NCI-H2227 treated with DMSO at 0.1 percent for 48 hours (cell line): ENCODE measurements at regions not wholly inside any gene's neighbourhood (a gene's known extent, or its start where the extent isn't known, plus 50 kb on each side); places are given as distances from the start of the nearest gene placed in this dataset.
"Not testable (repeated sequence)": the region's sequence is repeated elsewhere in the genome, so short reads cannot be mapped to it uniquely, and the experiment has no call there.

Source experiments
- DNase-seq: peaks from one replicate; lab custom pipeline; 2025; lab: John Stamatoyannopoulos, UW

- no peak for DNase-seq
Measured at GRCh38 chr11:96520939-96521338, 131.1 kb downstream of the JRKL start.

- DNase-seq: no peak
Measured at GRCh38 chr11:96523656-96524055, 133.8 kb downstream of the JRKL start.

- DNase-seq: no peak
Measured at GRCh38 chr11:96524475-96524874, 134.7 kb downstream of the JRKL start.

GRCh38 chr11:96530473-96530872 is 140.7 kb downstream of the JRKL start:
- no peak for DNase-seq

GRCh38 chr11:96538104-96538503 is 148.3 kb downstream of the JRKL start:
- DNase-seq: no peak

- no peak for DNase-seq
Measured at GRCh38 chr11:96538622-96539021, 148.8 kb downstream of the JRKL start.

GRCh38 chr11:96540875-96541274 is 151.1 kb downstream of the JRKL start:
- DNase-seq: no peak

- DNase-seq: no peak
Measured at GRCh38 chr11:96543177-96543576, 153.4 kb downstream of the JRKL start.

- not testable (repeated sequence) for DNase-seq
Measured at GRCh38 chr11:96545192-96545591, 155.4 kb downstream of the JRKL start.

- DNase-seq: no peak
Measured at GRCh38 chr11:96551136-96551535, 161.3 kb downstream of the JRKL start.

- no peak for DNase-seq
Measured at GRCh38 chr11:96554236-96554820, 164.5 kb downstream of the JRKL start.

GRCh38 chr11:96555826-96556225 is 166.0 kb downstream of the JRKL start:
- DNase-seq: not testable (repeated sequence)

- DNase-seq: not testable (repeated sequence)
Measured at GRCh38 chr11:96560727-96561126, 170.9 kb downstream of the JRKL start.

GRCh38 chr11:96567176-96567575 is 177.4 kb downstream of the JRKL start:
- DNase-seq: no peak

- no peak for DNase-seq
Measured at GRCh38 chr11:96567667-96568066, 177.9 kb downstream of the JRKL start.

- DNase-seq: no peak
Measured at GRCh38 chr11:96576383-96576782, 186.6 kb downstream of the JRKL start.

- DNase-seq: no peak
Measured at GRCh38 chr11:96578379-96578778, 188.6 kb downstream of the JRKL start.

GRCh38 chr11:96579656-96580055 is 189.8 kb downstream of the JRKL start:
- no peak for DNase-seq

GRCh38 chr11:96580476-96581040 is 190.7 kb downstream of the JRKL start:
- DNase-seq: no peak

- not testable (repeated sequence) for DNase-seq
Measured at GRCh38 chr11:96585944-96586880, 196.4 kb downstream of the JRKL start.

GRCh38 chr11:96588793-96589192 is 199.0 kb downstream of the JRKL start:
- not testable (repeated sequence) for DNase-seq

GRCh38 chr11:96595011-96595410 is 205.2 kb downstream of the JRKL start:
- DNase-seq: no peak
